Osteoblast (primary cell): ENCODE measurements at regions not wholly inside any gene's neighbourhood (a gene's known extent, or its start where the extent isn't known, plus 50 kb on each side); places are given as distances from the start of the nearest gene placed in this dataset.

Experiments
- DNase-seq: peaks from one replicate; pipeline ENCODE4 v3.0.0; 2011; ENCODE audit warnings: low spot score, mixed read lengths; ENCODE audit not compliant: insufficient read length; ENCODE audit errors: missing footprints
- H2AFZ ChIP-seq: 2 replicates; pipeline ENCODE4 v1.6.0; 2011; ENCODE audit warnings: mild to moderate bottlenecking, low read length
- H3K27ac ChIP-seq: 2 replicates; pipeline ENCODE4 v1.5.1; 2011; ENCODE audit warnings: mild to moderate bottlenecking, low read depth, low read length, moderate library complexity
- H3K27me3 ChIP-seq: 2 replicates; pipeline ENCODE4 v1.6.0; 2012; ENCODE audit warnings: mild to moderate bottlenecking, control low read depth, inconsistent platforms, low read length, moderate library complexity; ENCODE audit not compliant: insufficient read depth
- H3K36me3 ChIP-seq: 2 replicates; pipeline ENCODE4 v1.5.1; 2011; ENCODE audit warnings: mild to moderate bottlenecking, low read length, control low read depth, moderate library complexity; ENCODE audit not compliant: insufficient read depth
- H3K4me1 ChIP-seq: 2 replicates; pipeline ENCODE4 v1.5.1; 2011; ENCODE audit warnings: mild to moderate bottlenecking, low read length, control low read depth, moderate library complexity; ENCODE audit not compliant: insufficient read depth
- H3K4me2 ChIP-seq: 2 replicates; pipeline ENCODE4 v1.6.0; 2011; ENCODE audit warnings: mild to moderate bottlenecking, low read length; ENCODE audit not compliant: insufficient read depth
- H3K4me3 ChIP-seq: fragments of 200-600 bp; sonication (generic); 3 replicates; pipeline ENCODE4 v1.5.1; 2012; ENCODE audit warnings: mild to moderate bottlenecking, low read length, inconsistent platforms; ENCODE audit not compliant: insufficient read depth
- H3K79me2 ChIP-seq: 2 replicates; pipeline ENCODE4 v1.6.0; 2012; ENCODE audit warnings: mild to moderate bottlenecking, low read length, control low read depth, inconsistent platforms; ENCODE audit not compliant: insufficient read depth
- H3K9me3 ChIP-seq: 2 replicates; pipeline ENCODE4 v1.5.1; 2011; ENCODE audit warnings: low read depth, low read length, control low read depth
- H4K20me1 ChIP-seq: 2 replicates; pipeline ENCODE4 v1.6.0; 2012; ENCODE audit warnings: mild to moderate bottlenecking, low read length, control low read depth; ENCODE audit not compliant: insufficient read depth
- CTCF ChIP-seq: IDR thresholded peaks from 2 replicates; pipeline ENCODE4 v1.5.1; 2011; ENCODE audit warnings: mild to moderate bottlenecking, low read depth, low read length, moderate library complexity; ENCODE audit errors: extremely low read depth

GRCh38 chr6:164882236-164882635 is 427.2 kb downstream of the C6orf118 start:
- H3K36me3 ChIP-seq = no peaks in the 10 kb centered on the region
- DNase-seq = no peak
- no peak overlapping the region for H3K4me3 ChIP-seq
- H3K9me3 ChIP-seq = no peaks in the 10 kb centered on the region
- H3K27me3 ChIP-seq = no peaks in the 10 kb centered on the region
- H3K27ac ChIP-seq = no peak overlapping the region
- no peaks in the 10 kb centered on the region for H3K79me2 ChIP-seq
- no peaks in the 10 kb centered on the region for H4K20me1 ChIP-seq
- no peak for TF ChIP-seq CTCF
- no peak overlapping the region for H3K4me2 ChIP-seq
- H2AFZ ChIP-seq = no peak overlapping the region
- H3K4me1 ChIP-seq = no peaks in the 10 kb centered on the region

GRCh38 chr6:164871783-164872182 is 437.6 kb downstream of the C6orf118 start:
- Histone ChIP-seq H4K20me1 (no peaks in the 10 kb centered on the region), H3K4me3 (no peak overlapping the region), H3K27me3 (no peaks in the 10 kb centered on the region), H3K4me2 (no peak overlapping the region), H2AFZ (no peak overlapping the region), H3K4me1 (no peaks in the 10 kb centered on the region), H3K27ac (no peak overlapping the region), H3K36me3 (no peaks in the 10 kb centered on the region), H3K9me3 (peaks cover 3% of the 10 kb centered on the region), H3K79me2 (no peaks in the 10 kb centered on the region)
- no peak for DNase-seq
- no peak for TF ChIP-seq CTCF

- H3K4me3 ChIP-seq = no peak overlapping the region
- no peaks in the 10 kb centered on the region for H3K79me2 ChIP-seq
- no peaks in the 10 kb centered on the region for H3K27me3 ChIP-seq
- no peak overlapping the region for H3K27ac ChIP-seq
- peaks cover 3% of the 10 kb centered on the region for H3K9me3 ChIP-seq
- no peak for DNase-seq
- H2AFZ ChIP-seq = no peak overlapping the region
- no peaks in the 10 kb centered on the region for H4K20me1 ChIP-seq
- no peak for TF ChIP-seq CTCF
- H3K4me2 ChIP-seq = no peak overlapping the region
- no peaks in the 10 kb centered on the region for H3K36me3 ChIP-seq
- no peaks in the 10 kb centered on the region for H3K4me1 ChIP-seq
Measured at GRCh38 chr6:164870164-164870563, 439.2 kb downstream of the C6orf118 start.

- DNase-seq = no peak
- H3K9me3 ChIP-seq = peaks cover 3% of the 10 kb centered on the region
- no peaks in the 10 kb centered on the region for H3K36me3 ChIP-seq
- no peaks in the 10 kb centered on the region for H3K79me2 ChIP-seq
- H3K4me3 ChIP-seq = no peak overlapping the region
- H3K4me2 ChIP-seq = no peak overlapping the region
- no peak overlapping the region for H2AFZ ChIP-seq
- H3K4me1 ChIP-seq = no peaks in the 10 kb centered on the region
- no peaks in the 10 kb centered on the region for H4K20me1 ChIP-seq
- no peak overlapping the region for H3K27ac ChIP-seq
- no peaks in the 10 kb centered on the region for H3K27me3 ChIP-seq
- no peak for TF ChIP-seq CTCF
Measured at GRCh38 chr6:164861967-164862366, 447.4 kb downstream of the C6orf118 start.
